ENCODE measurements at regions not wholly inside any gene's neighbourhood (a gene's known extent, or its start where the extent isn't known, plus 50 kb on each side); places are given as distances from the start of the nearest gene placed in this dataset.

GRCh38 chr6:95274686-95275235 is 302.6 kb upstream of the MANEA start (continued):
- no peak for TF ChIP-seq ZNF462 (CRISPR knock-in tag; IDR thresholded peaks at IDR 0.05)

- Histone ChIP-seq H3K4me3 (no peak overlapping the region), H3K4me1 (ENCODE audit: insufficient read depth) (no peaks in the 10 kb centered on the region), H4K20me1 (replicated peaks; ENCODE audit: insufficient read depth) (no peaks in the 10 kb centered on the region), H2AFZ (no peak overlapping the region), H3K4me2 (no peak overlapping the region), H3F3A (replicated peaks; ENCODE audit: low read depth) (no peaks in the 10 kb centered on the region), H3K36me3 (ENCODE audit: insufficient read depth) (no peaks in the 10 kb centered on the region), H3K79me2 (replicated peaks; ENCODE audit: insufficient read depth) (no peaks in the 10 kb centered on the region), H3K9me2 (ENCODE audit: insufficient read depth) (no peaks in the 10 kb centered on the region), H3K27me3 (ENCODE audit: insufficient read depth) (no peaks in the 10 kb centered on the region), H3K27ac (ENCODE audit: low read depth) (no peak overlapping the region)
- Mint-ChIP-seq H3K27ac (no peak overlapping the region), H3K27me3 (ENCODE audit: insufficient read depth, low read depth, poor library complexity) (peaks cover 3% of the 10 kb centered on the region), H3K9me3 (no peaks in the 10 kb centered on the region), H3K4me3 (no peak overlapping the region), H3K36me3 (ENCODE audit: low read depth) (no peaks in the 10 kb centered on the region), H3K4me1 (no peaks in the 10 kb centered on the region)
- DNase-seq (ENCODE audit: low spot score): no peak
- no peak for ATAC-seq
- TF ChIP-seq ETS1 (IDR thresholded peaks at IDR 0.05): no peak
- TF ChIP-seq NANOG (IDR thresholded peaks at IDR 0.05; ENCODE audit: borderline replicate concordance): no peak
- no peak for TF ChIP-seq REST (IDR thresholded peaks at IDR 0.05; ENCODE audit: unreplicated experiment)
- no peak for TF ChIP-seq EZH2 (IDR thresholded peaks at IDR 0.05; ENCODE audit: low read depth, unreplicated experiment)
- no peak for TF ChIP-seq EZH2phosphoT487 (IDR thresholded peaks at IDR 0.05; ENCODE audit: unreplicated experiment)
- no peak for TF ChIP-seq CREB1 (CRISPR knock-in tag; IDR thresholded peaks at IDR 0.05; ENCODE audit: low read depth)
- TF ChIP-seq ZNF331 (CRISPR knock-in tag; IDR thresholded peaks at IDR 0.05; ENCODE audit: low read depth): no peak
These were observed 297.7 kb upstream of the MANEA start for GRCh38 chr6:95279616-95280015.

Data from GM23338 (cell line).